GM23248 (cell line): ENCODE measurements at regions not wholly inside any gene's neighbourhood (a gene's known extent, or its start where the extent isn't known, plus 50 kb on each side); places are given as distances from the start of the nearest gene placed in this dataset.

ENCODE experiments used
- EZH2 ChIP-seq: fragments of 200-600 bp; sonication (generic); IDR thresholded peaks from 2 replicates; pipeline ENCODE4 v1.6.1; 2018; ENCODE audit warnings: antibody characterized with exemption, mild to moderate bottlenecking; ENCODE audit not compliant: insufficient read depth, poor library complexity, severe bottlenecking
- EZH2phosphoT487 ChIP-seq: fragments of 200-600 bp; sonication (generic); IDR thresholded peaks from 2 replicates; pipeline ENCODE4 v1.6.1; 2018; ENCODE audit warnings: antibody characterized with exemption, moderate library complexity, mild to moderate bottlenecking, low read depth; ENCODE audit not compliant: insufficient read depth

DNA sequence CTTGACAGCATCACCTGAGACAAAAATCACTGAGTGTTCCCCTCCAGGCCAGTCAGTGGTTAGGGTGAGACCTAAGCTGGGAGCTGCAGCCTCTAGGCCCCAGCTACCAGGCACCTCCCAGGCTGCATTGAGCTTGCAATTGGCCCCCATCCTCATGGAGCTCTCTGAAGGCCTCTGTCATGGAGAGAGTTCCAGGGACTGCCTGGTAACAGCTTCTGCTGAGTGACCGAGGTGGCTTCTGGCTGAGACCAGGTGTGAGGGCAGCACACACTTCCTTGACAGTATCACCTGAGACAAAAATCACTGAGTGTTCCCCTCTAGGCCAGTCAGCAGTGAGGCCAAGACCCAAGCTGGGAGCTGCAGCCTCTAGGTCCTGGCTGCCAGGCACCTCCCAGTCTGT, 283.0 kb downstream of the SMOC2 start:
- no peak for TF ChIP-seq EZH2phosphoT487
- no peak for TF ChIP-seq EZH2
